GM21515 (cell line): ENCODE measurements at regions not wholly inside any gene's neighbourhood (a gene's known extent, or its start where the extent isn't known, plus 50 kb on each side); places are given as distances from the start of the nearest gene placed in this dataset.

Experiments used
- ATAC-seq: cut with Tn5 transposase; IDR thresholded peaks from one replicate; pipeline ENCODE4 v1.9.1; 2021; ENCODE audit not compliant: unreplicated experiment

DNA sequence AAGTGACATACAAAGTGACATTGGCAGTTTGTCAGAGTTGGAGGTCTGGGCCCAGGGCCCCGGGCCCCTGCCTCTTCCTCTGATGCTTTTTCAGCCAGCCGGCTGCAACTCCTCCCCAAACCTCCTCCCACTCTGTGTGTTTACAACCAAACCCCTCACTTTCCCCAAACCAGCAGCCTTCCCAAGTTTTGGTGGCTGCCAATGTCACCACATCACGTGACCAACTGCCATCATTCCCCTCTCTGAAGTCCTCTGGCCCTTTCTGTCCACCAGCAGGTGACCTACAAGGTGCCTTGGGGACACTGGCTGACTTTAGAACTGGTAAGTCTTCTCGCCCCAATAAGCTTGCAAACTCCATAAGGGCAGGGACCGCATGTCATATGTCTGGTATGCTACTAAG is 357.7 kb downstream of the BCOR start:
- no peak for ATAC-seq

DNA sequence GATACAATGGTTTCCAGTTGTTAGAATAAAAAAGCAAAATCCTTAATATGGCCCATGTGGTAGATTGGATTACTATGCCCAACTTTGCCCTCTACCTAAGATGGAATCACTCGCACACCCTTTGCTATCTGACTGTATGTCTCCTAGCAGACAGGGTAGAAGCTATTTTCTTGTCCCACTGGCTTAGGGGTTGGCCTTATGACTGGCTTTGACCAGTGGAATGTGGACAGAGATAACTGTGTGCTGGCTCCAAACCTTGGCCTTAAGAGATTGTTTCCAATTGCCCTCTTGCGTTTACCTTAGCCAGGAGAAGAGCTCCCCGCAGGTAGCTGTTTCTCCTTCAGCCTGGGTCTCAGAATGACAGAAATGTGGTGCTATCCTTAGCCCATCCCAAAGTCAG is 355.9 kb downstream of the BCOR start:
- ATAC-seq = no peak

DNA sequence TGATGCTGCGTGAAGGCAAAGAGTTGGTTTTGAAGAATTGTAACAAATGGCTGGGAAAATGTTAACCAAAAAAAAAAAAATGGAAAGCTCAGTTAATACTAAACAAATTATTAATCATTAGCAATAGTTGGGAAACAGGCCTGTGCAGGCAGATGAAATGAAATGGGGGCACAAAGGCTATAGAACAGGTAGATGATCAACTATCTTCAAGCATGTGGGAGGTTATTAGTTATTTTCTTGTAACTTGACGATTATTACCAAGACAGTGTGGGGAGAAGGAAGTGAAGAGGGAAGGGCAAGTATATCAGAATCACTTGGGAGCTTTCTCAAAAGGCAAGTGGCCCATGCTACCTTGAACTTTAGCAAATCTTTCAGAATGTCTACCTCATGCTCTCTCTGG is 351.9 kb downstream of the BCOR start:
- ATAC-seq = no peak

GRCh38 chrX:39749135-39749534 is 348.6 kb downstream of the BCOR start:
- no peak for ATAC-seq

- ATAC-seq = no peak
Measured at GRCh38 chrX:39749728-39750127, 348.0 kb downstream of the BCOR start.

DNA sequence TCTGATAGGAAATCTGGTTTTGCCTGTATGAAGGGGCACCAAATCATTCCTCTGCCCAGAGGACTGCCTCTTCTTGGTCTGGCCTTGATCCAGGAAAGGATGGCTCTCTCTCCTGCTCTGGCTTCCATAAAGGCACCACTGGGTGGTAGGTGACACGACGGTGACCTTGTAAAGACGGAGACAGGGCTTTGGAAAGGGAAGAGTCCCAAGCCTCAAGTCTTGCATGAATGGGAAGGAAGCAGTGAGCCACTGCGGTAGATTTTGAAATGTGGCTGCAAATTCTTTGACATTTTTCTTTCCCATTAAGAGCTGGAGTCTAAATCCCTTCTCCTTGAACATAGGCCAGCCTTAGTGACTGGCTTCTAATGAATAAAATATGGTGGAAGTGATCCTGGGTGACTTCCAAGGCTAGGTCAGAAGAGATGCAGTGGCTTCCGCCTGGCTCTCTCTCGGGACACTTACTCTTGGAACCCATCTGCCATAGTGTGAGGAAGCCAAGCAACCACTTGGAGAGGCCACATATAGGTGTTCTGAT is 347.4 kb downstream of the BCOR start:
- ATAC-seq = no peak

- no peak for ATAC-seq
Measured at GRCh38 chrX:39750848-39751247, 346.9 kb downstream of the BCOR start.

- no peak for ATAC-seq
Measured at GRCh38 chrX:39752815-39753214, 344.9 kb downstream of the BCOR start.

DNA sequence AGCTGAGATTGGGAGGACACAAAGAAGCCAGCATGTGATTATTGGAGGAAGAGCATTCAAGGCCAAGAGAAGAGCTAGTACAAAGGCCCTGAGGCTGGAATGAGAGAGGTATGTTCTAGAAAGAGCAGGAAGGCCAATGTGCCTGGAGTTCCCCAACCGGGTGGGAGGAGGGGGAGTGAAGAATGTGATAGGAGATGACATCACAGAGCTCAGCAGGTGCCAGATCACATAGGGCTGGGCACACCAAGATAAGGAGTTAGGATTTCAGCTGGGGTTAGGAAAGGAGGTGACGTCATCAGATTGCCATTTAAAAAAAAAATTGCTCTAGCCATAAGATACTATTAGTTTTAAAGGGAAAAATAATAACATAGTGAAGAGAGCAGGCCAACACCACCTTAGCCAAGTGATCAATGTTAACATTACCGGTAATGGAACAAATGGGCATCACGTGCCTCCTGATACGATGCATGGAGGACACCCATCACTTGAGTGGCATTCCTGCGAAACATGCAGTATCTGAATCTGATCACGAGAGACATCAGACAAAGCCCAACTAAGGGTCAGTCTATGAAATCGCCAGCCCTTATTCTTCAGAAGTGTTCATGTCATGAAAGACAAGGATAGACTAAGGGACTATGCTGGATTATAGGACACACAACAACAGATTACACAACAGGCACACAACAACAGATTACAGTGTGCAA is 344.3 kb downstream of the BCOR start:
- ATAC-seq = no peak

- no peak for ATAC-seq
Measured at GRCh38 chrX:39755143-39756032, 342.4 kb downstream of the BCOR start.

DNA sequence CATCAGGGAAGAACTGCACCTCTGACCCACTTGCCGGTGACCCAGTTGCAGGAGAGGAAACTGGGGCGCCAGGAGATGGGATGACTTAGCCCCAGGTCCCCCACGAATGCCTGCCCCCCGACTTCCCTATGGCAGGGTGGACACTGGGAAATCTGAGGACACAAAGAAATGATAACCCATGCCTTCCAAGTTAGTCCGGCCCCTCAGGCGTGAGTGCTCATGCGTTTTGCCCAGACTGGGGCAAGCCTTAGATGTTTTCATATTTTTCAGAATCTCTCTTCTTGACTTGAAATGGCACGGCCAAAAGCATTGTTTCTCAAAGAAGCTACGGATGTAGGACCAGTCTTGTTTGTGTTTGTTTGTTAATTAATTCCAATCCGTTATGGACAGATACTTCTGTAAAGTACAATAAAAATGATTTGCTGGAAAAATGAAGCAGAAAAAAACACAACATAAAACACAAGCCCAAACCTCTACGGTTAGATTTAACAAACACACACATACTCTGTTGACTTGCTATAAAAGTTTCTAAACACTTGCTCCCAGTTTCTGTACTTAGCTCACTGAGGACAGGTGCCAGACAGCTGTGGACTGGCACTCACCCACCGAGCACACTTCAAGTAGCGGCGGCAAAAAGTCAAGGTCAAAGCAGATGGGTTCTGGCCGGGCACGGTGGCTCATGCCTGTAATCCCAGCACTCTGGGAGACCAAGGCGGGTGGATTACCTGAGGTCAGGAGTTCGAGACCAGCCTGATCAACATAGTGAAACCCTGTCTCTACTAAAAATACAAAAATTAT is 341.5 kb downstream of the BCOR start:
- ATAC-seq = no peak

DNA sequence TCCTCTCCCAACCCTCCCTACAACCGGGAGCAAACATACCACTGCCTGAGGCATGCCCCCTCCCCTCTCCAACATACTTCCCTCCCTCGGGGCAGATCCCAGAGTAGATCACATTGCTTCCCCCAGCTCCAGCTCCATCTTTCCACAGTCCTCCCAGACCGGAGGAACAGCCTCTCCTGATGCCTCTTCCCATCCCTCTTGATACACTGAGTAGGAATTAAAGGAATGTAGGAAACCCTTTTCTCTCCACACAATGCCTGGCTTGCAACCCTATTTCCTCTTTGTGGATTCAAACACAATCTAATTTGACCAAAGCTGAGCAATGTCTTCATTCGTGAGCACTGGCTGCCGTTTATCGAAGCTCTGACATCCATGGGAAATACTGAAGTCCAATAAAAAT is 339.8 kb downstream of the BCOR start:
- ATAC-seq = no peak

DNA sequence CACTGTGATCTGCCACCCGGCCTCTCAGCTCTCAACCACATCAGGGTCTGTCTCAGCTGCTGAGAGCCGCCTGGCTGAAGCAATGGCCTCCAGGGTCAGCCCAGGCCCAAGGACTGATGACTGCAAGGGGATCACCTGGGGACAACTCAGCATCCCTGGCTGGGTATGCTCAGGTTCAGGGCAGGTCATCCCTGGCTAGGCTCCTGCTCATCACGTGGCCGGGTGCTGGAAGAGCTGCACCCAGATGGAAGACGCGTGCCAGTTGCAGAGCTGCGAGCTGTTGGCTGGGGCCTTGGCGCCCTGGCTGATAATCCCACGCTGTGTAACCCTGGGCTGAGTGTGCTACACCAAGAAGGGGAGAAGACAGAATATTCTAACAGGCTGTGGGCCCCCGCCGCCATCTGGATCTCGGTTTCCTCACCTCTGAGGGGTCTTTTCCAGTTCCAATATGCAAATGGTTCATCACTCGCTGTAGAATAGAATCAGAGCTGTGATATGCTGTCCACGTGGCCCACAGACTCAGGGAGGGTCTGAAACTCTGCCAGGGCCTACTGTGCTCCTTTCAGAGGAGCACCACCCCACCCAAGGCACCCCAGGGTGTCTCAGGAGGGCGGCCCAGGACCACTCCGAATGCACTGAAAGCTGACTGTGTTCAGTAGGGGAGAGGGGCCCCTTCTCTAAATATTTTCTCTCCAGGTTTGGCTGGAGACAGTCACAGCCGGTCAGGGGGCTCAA is 338.8 kb downstream of the BCOR start:
- no peak for ATAC-seq

DNA sequence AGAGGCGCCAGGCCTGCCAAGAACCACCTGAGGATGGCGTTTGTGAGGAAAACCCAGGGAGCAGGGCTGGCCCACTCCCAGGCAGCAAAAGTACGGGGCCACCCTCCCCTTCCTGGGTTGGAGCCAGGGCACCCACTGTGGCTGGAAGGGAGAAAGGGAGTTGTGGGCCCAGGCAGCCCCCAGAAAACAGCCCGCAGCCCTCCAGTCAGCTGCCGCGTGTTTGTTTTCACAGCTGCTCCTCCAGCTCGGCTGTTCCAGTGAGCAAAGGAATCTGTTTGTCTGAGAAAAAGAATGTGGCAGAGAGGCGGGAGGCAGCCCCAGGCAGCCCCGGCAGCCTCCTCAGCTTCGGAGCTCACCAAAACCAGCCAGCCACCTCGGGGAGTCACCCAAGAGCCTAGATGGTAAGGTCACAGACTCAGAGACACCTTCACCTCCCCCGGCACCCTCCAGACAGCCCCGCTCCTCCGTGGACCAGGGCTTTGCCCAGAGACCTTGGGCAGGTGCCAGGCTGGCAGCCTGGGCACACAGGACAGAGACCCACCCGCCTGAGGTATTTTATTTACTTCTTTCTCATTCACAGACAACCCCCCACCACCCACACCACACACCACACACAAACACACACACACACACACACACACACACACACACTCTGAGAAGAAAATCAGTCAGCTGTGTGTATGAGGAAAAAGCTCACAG is 338.1 kb downstream of the BCOR start:
- ATAC-seq = no peak

GRCh38 chrX:39760930-39761329 is 336.8 kb downstream of the BCOR start:
- ATAC-seq = no peak

- no peak for ATAC-seq
Measured at GRCh38 chrX:39762266-39762841, 335.4 kb downstream of the BCOR start.

DNA sequence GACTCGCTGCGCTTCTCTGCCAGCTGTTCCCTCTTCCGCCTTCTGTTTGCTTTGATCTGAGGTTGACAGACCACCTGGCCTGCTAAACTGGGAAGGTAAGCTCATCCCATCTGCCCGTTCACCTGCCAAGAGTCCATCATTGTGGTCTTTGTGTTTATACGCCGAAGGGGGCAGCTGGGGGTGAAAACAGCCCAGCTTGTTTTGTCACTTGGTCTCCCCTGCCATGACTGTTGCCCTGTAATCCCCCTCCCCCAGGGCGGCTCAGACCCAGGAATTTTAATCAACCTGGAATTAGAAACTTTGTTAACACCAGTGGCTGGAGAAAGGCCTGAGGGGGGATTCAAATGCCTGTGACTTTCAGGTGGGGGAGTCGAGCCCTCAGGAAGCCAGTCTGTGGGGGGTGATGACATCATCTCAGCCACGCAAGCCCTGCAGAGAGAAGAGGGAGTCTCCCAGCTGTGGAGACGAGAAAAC is 333.3 kb downstream of the BCOR start:
- ATAC-seq = no peak

GRCh38 chrX:39765327-39765726 is 332.4 kb downstream of the BCOR start:
- no peak for ATAC-seq

- ATAC-seq = no peak
Measured at GRCh38 chrX:39766085-39766726, 331.6 kb downstream of the BCOR start.
